Activated gamma-delta T cell treated with anti-CD3 and anti-CD28 coated beads, Interleukin-2, amount 50 U/mL, for 16 hours (primary cell): ENCODE measurements at regions not wholly inside any gene's neighbourhood (a gene's known extent, or its start where the extent isn't known, plus 50 kb on each side); places are given as distances from the start of the nearest gene placed in this dataset.
A peak's percentile ranks its signal among the peaks of the same experiment; 100 is the strongest.
"Not testable (repeated sequence)": the region's sequence is repeated elsewhere in the genome, so short reads cannot be mapped to it uniquely, and the experiment has no call there.

Source experiments
- DNase-seq: peaks from one replicate; pipeline ENCODE4 v3.0.0-alpha.2; 2020; ENCODE audit warnings: low read depth

- DNase-seq, result no peak
These were observed 226.0 kb upstream of the PTGER4 start for GRCh38 chr5:40453689-40454088.

- DNase-seq, result no peak
These were observed 226.7 kb upstream of the PTGER4 start for GRCh38 chr5:40452874-40453624.

GRCh38 chr5:40447438-40447837 is 232.3 kb upstream of the PTGER4 start:
- no peak for DNase-seq

GRCh38 chr5:40446910-40447309 is 232.8 kb upstream of the PTGER4 start:
- no peak for DNase-seq

- no peak for DNase-seq
These were observed 237.4 kb upstream of the PTGER4 start for GRCh38 chr5:40442346-40442745.

- DNase-seq, result peak; percentile 29
These were observed 238.0 kb upstream of the PTGER4 start for GRCh38 chr5:40441733-40442132.

GRCh38 chr5:40440746-40441145 is 239.0 kb upstream of the PTGER4 start:
- no peak for DNase-seq

- not testable (repeated sequence) for DNase-seq
These were observed 240.6 kb upstream of the PTGER4 start for GRCh38 chr5:40439103-40439502.

- DNase-seq, result not testable (repeated sequence)
These were observed 241.1 kb upstream of the PTGER4 start for GRCh38 chr5:40438646-40439045.

- DNase-seq, result peak; percentile 22
These were observed 242.3 kb upstream of the PTGER4 start for GRCh38 chr5:40437452-40437861.

- peak; percentile 3 for DNase-seq
These were observed 243.0 kb upstream of the PTGER4 start for GRCh38 chr5:40436535-40437237.

GRCh38 chr5:40435706-40436105 is 244.0 kb upstream of the PTGER4 start:
- DNase-seq, result not testable (repeated sequence)

- DNase-seq, result no peak
These were observed 246.9 kb upstream of the PTGER4 start for GRCh38 chr5:40432836-40433235.

- DNase-seq, result no peak
These were observed 248.0 kb upstream of the PTGER4 start for GRCh38 chr5:40431734-40432133.

- DNase-seq, result no peak
These were observed 249.5 kb upstream of the PTGER4 start for GRCh38 chr5:40430101-40430710.

GRCh38 chr5:40429258-40430100 is 250.2 kb upstream of the PTGER4 start:
- no peak for DNase-seq

- DNase-seq, result no peak
These were observed 250.9 kb upstream of the PTGER4 start for GRCh38 chr5:40428815-40429214.

GRCh38 chr5:40428126-40428525 is 251.6 kb upstream of the PTGER4 start:
- DNase-seq, result no peak

- not testable (repeated sequence) for DNase-seq
These were observed 262.5 kb upstream of the PTGER4 start for GRCh38 chr5:40417046-40417810.

- no peak for DNase-seq
These were observed 263.1 kb upstream of the PTGER4 start for GRCh38 chr5:40416588-40416987.

- DNase-seq, result no peak
These were observed 263.6 kb upstream of the PTGER4 start for GRCh38 chr5:40416098-40416497.
